HG03045 (cell line): ENCODE measurements at regions not wholly inside any gene's neighbourhood (a gene's known extent, or its start where the extent isn't known, plus 50 kb on each side); places are given as distances from the start of the nearest gene placed in this dataset.
"Not testable (repeated sequence)": the region's sequence is repeated elsewhere in the genome, so short reads cannot be mapped to it uniquely, and the experiment has no call there.

Experiments used
- ATAC-seq: cut with Tn5 transposase; IDR thresholded peaks from one replicate; pipeline ENCODE4 v1.9.1; 2021; ENCODE audit warnings: mild to moderate bottlenecking, moderate library complexity; ENCODE audit not compliant: unreplicated experiment

GRCh38 chr3:177905173-177906125 is 630.8 kb upstream of the KCNMB2 start:
- ATAC-seq: no peak

- ATAC-seq: no peak
Measured at GRCh38 chr3:177906126-177906511, 630.1 kb upstream of the KCNMB2 start.

- ATAC-seq: no peak
Measured at GRCh38 chr3:177906578-177907229, 629.5 kb upstream of the KCNMB2 start.

- ATAC-seq: not testable (repeated sequence)
Measured at GRCh38 chr3:177909530-177909929, 626.7 kb upstream of the KCNMB2 start.

GRCh38 chr3:177914224-177914623 is 622.0 kb upstream of the KCNMB2 start:
- ATAC-seq: no peak

GRCh38 chr3:177916461-177916860 is 619.8 kb upstream of the KCNMB2 start:
- ATAC-seq: no peak

- no peak for ATAC-seq
Measured at GRCh38 chr3:177917234-177917861, 618.9 kb upstream of the KCNMB2 start.

- ATAC-seq: no peak
Measured at GRCh38 chr3:177921153-177921552, 615.1 kb upstream of the KCNMB2 start.

- ATAC-seq: no peak
Measured at GRCh38 chr3:177924261-177924660, 612.0 kb upstream of the KCNMB2 start.

GRCh38 chr3:177928172-177928873 is 607.9 kb upstream of the KCNMB2 start:
- ATAC-seq: peak; percentile 67

GRCh38 chr3:177929310-177929709 is 606.9 kb upstream of the KCNMB2 start:
- ATAC-seq: no peak

- no peak for ATAC-seq
Measured at GRCh38 chr3:177930771-177931170, 605.5 kb upstream of the KCNMB2 start.

- ATAC-seq: no peak
Measured at GRCh38 chr3:177931346-177931745, 604.9 kb upstream of the KCNMB2 start.

- no peak for ATAC-seq
Measured at GRCh38 chr3:177932346-177932745, 603.9 kb upstream of the KCNMB2 start.

- no peak for ATAC-seq
Measured at GRCh38 chr3:177932750-177933660, 603.2 kb upstream of the KCNMB2 start.

- ATAC-seq: no peak
Measured at GRCh38 chr3:177934001-177934891, 602.0 kb upstream of the KCNMB2 start.

- ATAC-seq: no peak
Measured at GRCh38 chr3:177935047-177935446, 601.2 kb upstream of the KCNMB2 start.

GRCh38 chr3:177936721-177937120 is 599.5 kb upstream of the KCNMB2 start:
- no peak for ATAC-seq

- no peak for ATAC-seq
Measured at GRCh38 chr3:177942911-177943310, 593.3 kb upstream of the KCNMB2 start.
